WTC11 (cell line): ENCODE measurements at regions not wholly inside any gene's neighbourhood (a gene's known extent, or its start where the extent isn't known, plus 50 kb on each side); places are given as distances from the start of the nearest gene placed in this dataset.
"Not testable (repeated sequence)": the region's sequence is repeated elsewhere in the genome, so short reads cannot be mapped to it uniquely, and the experiment has no call there.

ENCODE experiments used
- ATAC-seq: fragments of 200-7000 bp; cut with Tn5 transposase; 2 replicates; pipeline ENCODE4 v1.10.0; 2021; ENCODE audit warnings: mild to moderate bottlenecking, moderate library complexity
- CTCF ChIA-PET: fragments of 300-600 bp; sonication (Branson Sonifier 250); formaldehyde crosslinking; loops from one replicate; lab custom pipeline; 2021; ENCODE audit warnings: antibody characterized with exemption; lab: Charles Lee
- POLR2A ChIA-PET: fragments of 350-600 bp; sonication (Branson Sonifier 250); formaldehyde crosslinking; loops from one replicate; lab custom pipeline; 2021; ENCODE audit warnings: antibody characterized with exemption; lab: Charles Lee
- DNase-seq: peaks from one replicate; pipeline ENCODE4 v3.0.0; 2021; ENCODE audit warnings: low spot score
- H3K27ac Mint-ChIP-seq: 2 replicates; pipeline ENCODE4 v1.8.0; 2021; ENCODE audit warnings: mixed read lengths
- H3K27me3 Mint-ChIP-seq: 2 replicates; pipeline ENCODE4 v1.8.0; 2021; ENCODE audit warnings: low read depth, mild to moderate bottlenecking, moderate library complexity, mixed read lengths
- H3K36me3 Mint-ChIP-seq: 2 replicates; pipeline ENCODE4 v1.8.0; 2021; ENCODE audit warnings: mixed read lengths
- H3K4me1 Mint-ChIP-seq: 2 replicates; pipeline ENCODE4 v1.8.0; 2022; ENCODE audit warnings: mixed read lengths
- H3K4me3 Mint-ChIP-seq: 2 replicates; pipeline ENCODE4 v1.8.0; 2021; ENCODE audit warnings: mild to moderate bottlenecking, moderate library complexity, mixed read lengths
- H3K9me3 Mint-ChIP-seq: 2 replicates; pipeline ENCODE4 v1.8.0; 2021; ENCODE audit warnings: mixed read lengths
- ELF4 ChIP-seq: sonication (generic); formaldehyde crosslinking; IDR thresholded peaks from 2 replicates; pipeline ENCODE4 v1.8.1; 2022; ENCODE audit warnings: low read depth, mild to moderate bottlenecking, moderate library complexity, missing genetic modification reagents
- FOXK1 ChIP-seq: sonication (generic); formaldehyde crosslinking; IDR thresholded peaks from 2 replicates; pipeline ENCODE4 v1.8.0; 2022; ENCODE audit warnings: mild to moderate bottlenecking, moderate library complexity, missing genetic modification reagents
- GTF2I ChIP-seq: fragments of 250-450 bp; sonication (Bioruptor Pico); conservative IDR thresholded peaks from 2 replicates; pipeline ENCODE4 v1.4.0; 2021; ENCODE audit warnings: mild to moderate bottlenecking
- HMGA2 ChIP-seq: fragments of 250-450 bp; sonication (Bioruptor Pico); IDR thresholded peaks from 2 replicates; pipeline ENCODE4 v1.4.0; 2021; ENCODE audit warnings: mild to moderate bottlenecking, moderate library complexity
- JUN ChIP-seq: sonication (generic); formaldehyde crosslinking; IDR thresholded peaks from 2 replicates; pipeline ENCODE4 v1.8.0; 2023; ENCODE audit warnings: mild to moderate bottlenecking, missing genetic modification reagents
- NR3C1 ChIP-seq: sonication (generic); formaldehyde crosslinking; conservative IDR thresholded peaks from 2 replicates; pipeline ENCODE4 v1.8.1; 2023; ENCODE audit warnings: low read depth, mild to moderate bottlenecking, missing genetic modification reagents
- OVOL2 ChIP-seq: fragments of 250-450 bp; sonication (Bioruptor Pico); IDR thresholded peaks from 2 replicates; pipeline ENCODE4 v1.9.0; 2021; ENCODE audit warnings: mild to moderate bottlenecking, borderline replicate concordance
- TCF7 ChIP-seq: sonication (generic); formaldehyde crosslinking; IDR thresholded peaks from 2 replicates; pipeline ENCODE4 v1.8.0; 2022; ENCODE audit warnings: mild to moderate bottlenecking, low read depth, missing genetic modification reagents, moderate library complexity
- ZNF671 ChIP-seq: fragments of 250-450 bp; sonication (Bioruptor Pico); IDR thresholded peaks from 2 replicates; pipeline ENCODE4 v1.8.0; 2021; ENCODE audit warnings: mild to moderate bottlenecking
- TF ChIP-seq, protein P1 (sequence below): sonication (generic); formaldehyde crosslinking; IDR thresholded peaks from 2 replicates; pipeline ENCODE4 v1.8.0; 2022; ENCODE audit warnings: mild to moderate bottlenecking, missing genetic modification reagents
- TF ChIP-seq, protein P2 (sequence below): fragments of 250-450 bp; sonication (Bioruptor Pico); IDR thresholded peaks from 2 replicates; pipeline ENCODE4 v1.8.0; 2021; ENCODE audit warnings: mild to moderate bottlenecking
- TF ChIP-seq, protein P3 (sequence below): sonication (generic); formaldehyde crosslinking; IDR thresholded peaks from 2 replicates; pipeline ENCODE4 v1.8.1; 2022; ENCODE audit warnings: low read depth, mild to moderate bottlenecking, moderate library complexity, missing genetic modification reagents, borderline replicate concordance
- TF ChIP-seq, protein P4 (sequence below): sonication (generic); formaldehyde crosslinking; IDR thresholded peaks from 2 replicates; pipeline ENCODE4 v1.8.0; 2022; ENCODE audit warnings: mild to moderate bottlenecking, missing genetic modification reagents
- TF ChIP-seq, protein P5 (sequence below): sonication (generic); formaldehyde crosslinking; IDR thresholded peaks from 2 replicates; pipeline ENCODE4 v1.8.1; 2023; ENCODE audit warnings: mild to moderate bottlenecking, missing genetic modification reagents, moderate library complexity
- TF ChIP-seq, protein P6 (sequence below): fragments of 250-450 bp; sonication (Bioruptor Pico); IDR thresholded peaks from 2 replicates; pipeline ENCODE4 v1.9.0; 2021; ENCODE audit warnings: mild to moderate bottlenecking
- TF ChIP-seq, protein P7 (sequence below): sonication (generic); formaldehyde crosslinking; conservative IDR thresholded peaks from 2 replicates; pipeline ENCODE4 v1.8.1; 2022; ENCODE audit warnings: mild to moderate bottlenecking, missing genetic modification reagents

DNA sequence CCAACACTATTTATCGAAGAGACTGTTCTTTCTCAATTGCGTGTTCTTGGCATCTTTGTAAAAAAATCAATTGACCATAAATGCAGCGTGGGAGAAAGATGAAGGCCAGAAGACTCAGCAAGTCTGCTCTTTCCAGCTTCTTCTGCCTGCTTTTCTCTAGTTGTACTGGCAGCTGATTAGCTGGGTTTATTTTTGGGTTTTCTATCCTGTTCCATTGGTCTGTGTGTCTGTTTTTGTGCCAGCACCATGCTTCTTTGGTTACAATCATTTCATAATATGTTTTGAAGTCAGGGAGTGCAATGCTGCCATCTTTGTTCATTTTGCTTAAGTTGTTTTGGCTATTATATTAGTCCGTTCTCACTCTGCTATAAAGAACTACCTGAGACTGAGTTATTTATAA is 201.8 kb upstream of the B3GALT2 start:
- H3K4me3 Mint-ChIP-seq: no peak overlapping the region
- TF ChIP-seq, protein P1, sequence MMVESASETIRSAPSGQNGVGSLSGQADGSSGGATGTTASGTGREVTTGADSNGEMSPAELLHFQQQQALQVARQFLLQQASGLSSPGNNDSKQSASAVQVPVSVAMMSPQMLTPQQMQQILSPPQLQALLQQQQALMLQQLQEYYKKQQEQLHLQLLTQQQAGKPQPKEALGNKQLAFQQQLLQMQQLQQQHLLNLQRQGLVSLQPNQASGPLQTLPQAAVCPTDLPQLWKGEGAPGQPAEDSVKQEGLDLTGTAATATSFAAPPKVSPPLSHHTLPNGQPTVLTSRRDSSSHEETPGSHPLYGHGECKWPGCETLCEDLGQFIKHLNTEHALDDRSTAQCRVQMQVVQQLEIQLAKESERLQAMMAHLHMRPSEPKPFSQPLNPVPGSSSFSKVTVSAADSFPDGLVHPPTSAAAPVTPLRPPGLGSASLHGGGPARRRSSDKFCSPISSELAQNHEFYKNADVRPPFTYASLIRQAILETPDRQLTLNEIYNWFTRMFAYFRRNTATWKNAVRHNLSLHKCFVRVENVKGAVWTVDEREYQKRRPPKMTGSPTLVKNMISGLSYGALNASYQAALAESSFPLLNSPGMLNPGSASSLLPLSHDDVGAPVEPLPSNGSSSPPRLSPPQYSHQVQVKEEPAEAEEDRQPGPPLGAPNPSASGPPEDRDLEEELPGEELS: no peak
- TF ChIP-seq, protein P2, sequence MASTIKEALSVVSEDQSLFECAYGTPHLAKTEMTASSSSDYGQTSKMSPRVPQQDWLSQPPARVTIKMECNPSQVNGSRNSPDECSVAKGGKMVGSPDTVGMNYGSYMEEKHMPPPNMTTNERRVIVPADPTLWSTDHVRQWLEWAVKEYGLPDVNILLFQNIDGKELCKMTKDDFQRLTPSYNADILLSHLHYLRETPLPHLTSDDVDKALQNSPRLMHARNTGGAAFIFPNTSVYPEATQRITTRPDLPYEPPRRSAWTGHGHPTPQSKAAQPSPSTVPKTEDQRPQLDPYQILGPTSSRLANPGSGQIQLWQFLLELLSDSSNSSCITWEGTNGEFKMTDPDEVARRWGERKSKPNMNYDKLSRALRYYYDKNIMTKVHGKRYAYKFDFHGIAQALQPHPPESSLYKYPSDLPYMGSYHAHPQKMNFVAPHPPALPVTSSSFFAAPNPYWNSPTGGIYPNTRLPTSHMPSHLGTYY (CRISPR knock-in tag): no peak
- TF ChIP-seq, protein P3, sequence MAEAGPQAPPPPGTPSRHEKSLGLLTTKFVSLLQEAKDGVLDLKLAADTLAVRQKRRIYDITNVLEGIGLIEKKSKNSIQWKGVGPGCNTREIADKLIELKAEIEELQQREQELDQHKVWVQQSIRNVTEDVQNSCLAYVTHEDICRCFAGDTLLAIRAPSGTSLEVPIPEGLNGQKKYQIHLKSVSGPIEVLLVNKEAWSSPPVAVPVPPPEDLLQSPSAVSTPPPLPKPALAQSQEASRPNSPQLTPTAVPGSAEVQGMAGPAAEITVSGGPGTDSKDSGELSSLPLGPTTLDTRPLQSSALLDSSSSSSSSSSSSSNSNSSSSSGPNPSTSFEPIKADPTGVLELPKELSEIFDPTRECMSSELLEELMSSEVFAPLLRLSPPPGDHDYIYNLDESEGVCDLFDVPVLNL (CRISPR knock-in tag): no peak
- TF ChIP-seq TCF7 (CRISPR knock-in tag) (no peak), OVOL2 (CRISPR knock-in tag) (no peak), JUN (no peak), ZNF671 (no peak), HMGA2 (CRISPR knock-in tag) (no peak), ELF4 (CRISPR knock-in tag) (no peak), GTF2I (CRISPR knock-in tag) (no peak)
- TF ChIP-seq, protein P4, sequence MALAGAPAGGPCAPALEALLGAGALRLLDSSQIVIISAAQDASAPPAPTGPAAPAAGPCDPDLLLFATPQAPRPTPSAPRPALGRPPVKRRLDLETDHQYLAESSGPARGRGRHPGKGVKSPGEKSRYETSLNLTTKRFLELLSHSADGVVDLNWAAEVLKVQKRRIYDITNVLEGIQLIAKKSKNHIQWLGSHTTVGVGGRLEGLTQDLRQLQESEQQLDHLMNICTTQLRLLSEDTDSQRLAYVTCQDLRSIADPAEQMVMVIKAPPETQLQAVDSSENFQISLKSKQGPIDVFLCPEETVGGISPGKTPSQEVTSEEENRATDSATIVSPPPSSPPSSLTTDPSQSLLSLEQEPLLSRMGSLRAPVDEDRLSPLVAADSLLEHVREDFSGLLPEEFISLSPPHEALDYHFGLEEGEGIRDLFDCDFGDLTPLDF (CRISPR knock-in tag): no peak
- TF ChIP-seq, protein P5, sequence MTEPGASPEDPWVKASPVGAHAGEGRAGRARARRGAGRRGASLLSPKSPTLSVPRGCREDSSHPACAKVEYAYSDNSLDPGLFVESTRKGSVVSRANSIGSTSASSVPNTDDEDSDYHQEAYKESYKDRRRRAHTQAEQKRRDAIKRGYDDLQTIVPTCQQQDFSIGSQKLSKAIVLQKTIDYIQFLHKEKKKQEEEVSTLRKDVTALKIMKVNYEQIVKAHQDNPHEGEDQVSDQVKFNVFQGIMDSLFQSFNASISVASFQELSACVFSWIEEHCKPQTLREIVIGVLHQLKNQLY (CRISPR knock-in tag): no peak
- TF ChIP-seq, all 79 proteins: peak for 0
- ChIA-PET POLR2A (no interaction called here), CTCF (no interaction called here)
- DNase-seq (no peak), ATAC-seq (no peak)
- Mint-ChIP-seq H3K4me1 (no peaks in the 10 kb centered on the region), H3K9me3 (peaks cover 9% of the 10 kb centered on the region; the same call in 1 of the 2 replicates), H3K27me3 (no peaks in the 10 kb centered on the region), H3K36me3 (no peaks in the 10 kb centered on the region), H3K27ac (no peak overlapping the region)

DNA sequence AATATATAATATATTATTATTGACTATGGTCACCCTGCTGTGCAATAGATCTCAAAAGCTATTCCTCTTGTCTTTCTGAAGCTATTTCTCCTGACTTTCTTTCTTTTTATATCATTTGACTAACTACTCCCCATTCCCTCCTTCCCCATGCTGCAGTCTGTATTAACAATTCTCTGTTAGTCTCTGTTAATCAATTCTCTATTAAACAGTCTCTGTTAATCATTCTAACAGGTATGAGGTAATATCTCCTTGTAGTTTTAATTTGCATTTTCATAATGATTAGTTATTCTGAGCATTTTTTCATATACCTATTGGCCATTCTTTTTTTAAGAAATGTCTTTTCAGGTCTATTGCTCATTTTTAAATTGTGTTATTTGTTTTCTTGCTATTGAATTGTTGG is 201.0 kb upstream of the B3GALT2 start:
- Mint-ChIP-seq H3K4me3 (no peak overlapping the region), H3K9me3 (peaks cover 13% of the 10 kb centered on the region; the same call in 1 of the 2 replicates), H3K36me3 (no peaks in the 10 kb centered on the region), H3K27ac (no peak overlapping the region), H3K27me3 (no peaks in the 10 kb centered on the region), H3K4me1 (no peaks in the 10 kb centered on the region)
- CTCF ChIA-PET: no interaction called here
- ATAC-seq (no peak), DNase-seq (no peak)
- POLR2A ChIA-PET: no interaction called here
- TF ChIP-seq, protein P5 (CRISPR knock-in tag): no peak
- no peak for TF ChIP-seq OVOL2 (CRISPR knock-in tag)
- TF ChIP-seq, protein P6, sequence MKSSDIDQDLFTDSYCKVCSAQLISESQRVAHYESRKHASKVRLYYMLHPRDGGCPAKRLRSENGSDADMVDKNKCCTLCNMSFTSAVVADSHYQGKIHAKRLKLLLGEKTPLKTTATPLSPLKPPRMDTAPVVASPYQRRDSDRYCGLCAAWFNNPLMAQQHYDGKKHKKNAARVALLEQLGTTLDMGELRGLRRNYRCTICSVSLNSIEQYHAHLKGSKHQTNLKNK (CRISPR knock-in tag): no peak
- no peak for TF ChIP-seq NR3C1 (CRISPR knock-in tag)
- no peak for TF ChIP-seq TCF7 (CRISPR knock-in tag)
- TF ChIP-seq, protein P7, sequence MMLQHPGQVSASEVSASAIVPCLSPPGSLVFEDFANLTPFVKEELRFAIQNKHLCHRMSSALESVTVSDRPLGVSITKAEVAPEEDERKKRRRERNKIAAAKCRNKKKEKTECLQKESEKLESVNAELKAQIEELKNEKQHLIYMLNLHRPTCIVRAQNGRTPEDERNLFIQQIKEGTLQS: no peak
- no peak for TF ChIP-seq FOXK1 (CRISPR knock-in tag)

DNA sequence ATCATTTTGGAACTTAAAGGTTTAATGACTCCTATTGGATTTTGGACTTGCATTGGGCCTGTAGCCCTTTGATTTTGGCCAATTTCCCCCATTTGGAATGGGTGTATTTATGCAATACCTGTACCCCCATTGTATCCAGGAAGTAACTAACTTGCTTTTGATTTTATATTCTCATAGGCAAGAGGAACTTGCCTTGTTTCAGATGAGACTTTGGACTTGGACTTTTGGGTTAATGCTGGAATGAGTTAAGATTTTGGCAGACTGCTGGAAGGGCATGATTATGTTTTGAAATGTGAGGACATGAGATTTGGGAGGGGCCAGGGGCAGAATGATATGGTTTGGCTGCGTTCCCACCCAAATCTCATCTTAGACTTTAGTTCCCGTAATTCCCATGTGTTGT is 192.0 kb upstream of the B3GALT2 start:
- H3K36me3 Mint-ChIP-seq, POLR2A ChIA-PET, DNase-seq, H3K27ac Mint-ChIP-seq, H3K4me3 Mint-ChIP-seq, H3K27me3 Mint-ChIP-seq, H3K4me1 Mint-ChIP-seq, CTCF ChIA-PET, ATAC-seq: not testable (repeated sequence)
- peaks cover 32% of the 10 kb centered on the region for H3K9me3 Mint-ChIP-seq
